ENCODE measurements at regions not wholly inside any gene's neighbourhood (a gene's known extent, or its start where the extent isn't known, plus 50 kb on each side); places are given as distances from the start of the nearest gene placed in this dataset.

DNA sequence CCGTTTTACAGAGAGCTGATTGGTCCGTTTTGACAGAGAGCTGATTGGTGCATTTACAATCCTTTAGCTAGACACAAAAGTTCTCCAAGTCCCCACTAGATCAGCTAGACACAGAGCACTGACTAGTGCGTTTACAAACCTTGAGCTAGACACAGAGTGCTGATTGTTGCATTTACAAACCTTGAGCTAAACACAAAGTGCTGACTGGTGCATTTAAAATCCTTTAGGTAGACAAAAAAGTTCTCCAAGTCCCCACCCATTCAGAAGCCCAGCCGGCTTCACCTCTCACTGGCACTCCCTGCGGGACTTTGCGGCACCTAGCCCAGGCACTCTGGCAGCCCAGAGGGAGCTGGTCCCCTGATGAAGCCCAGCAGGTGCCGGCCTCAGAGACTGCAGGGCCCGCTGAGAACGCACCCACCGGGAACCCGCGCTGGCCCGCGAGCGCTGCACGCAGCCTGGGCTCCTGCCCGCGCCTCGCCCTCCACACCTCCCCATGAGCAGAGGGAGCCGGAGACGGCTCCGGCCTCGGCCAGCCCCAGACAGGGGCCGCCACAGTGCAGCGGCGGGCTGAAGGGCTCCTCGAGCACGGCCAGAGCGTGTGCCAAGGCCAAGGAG is 508.1 kb upstream of the CHAC2 start:
- no peaks in the 10 kb centered on the region for H3K4me1 ChIP-seq
- no peak overlapping the region for H3K4me3 ChIP-seq
- whole genome bisulfite sequencing, 2 donors (ENCODE audit: low coverage in 1 of 2): 60 to 89% methylated on average over 1 to 3 of the region's 29 CpGs
- H3K27ac ChIP-seq: no peak overlapping the region
- TF ChIP-seq EP300 (IDR thresholded peaks at IDR 0.05) (no peak), POLR2A (IDR thresholded peaks at IDR 0.05) (no peak), POLR2AphosphoS5 (IDR thresholded peaks at IDR 0.05) (no peak)
- TF ChIP-seq, protein P1, sequence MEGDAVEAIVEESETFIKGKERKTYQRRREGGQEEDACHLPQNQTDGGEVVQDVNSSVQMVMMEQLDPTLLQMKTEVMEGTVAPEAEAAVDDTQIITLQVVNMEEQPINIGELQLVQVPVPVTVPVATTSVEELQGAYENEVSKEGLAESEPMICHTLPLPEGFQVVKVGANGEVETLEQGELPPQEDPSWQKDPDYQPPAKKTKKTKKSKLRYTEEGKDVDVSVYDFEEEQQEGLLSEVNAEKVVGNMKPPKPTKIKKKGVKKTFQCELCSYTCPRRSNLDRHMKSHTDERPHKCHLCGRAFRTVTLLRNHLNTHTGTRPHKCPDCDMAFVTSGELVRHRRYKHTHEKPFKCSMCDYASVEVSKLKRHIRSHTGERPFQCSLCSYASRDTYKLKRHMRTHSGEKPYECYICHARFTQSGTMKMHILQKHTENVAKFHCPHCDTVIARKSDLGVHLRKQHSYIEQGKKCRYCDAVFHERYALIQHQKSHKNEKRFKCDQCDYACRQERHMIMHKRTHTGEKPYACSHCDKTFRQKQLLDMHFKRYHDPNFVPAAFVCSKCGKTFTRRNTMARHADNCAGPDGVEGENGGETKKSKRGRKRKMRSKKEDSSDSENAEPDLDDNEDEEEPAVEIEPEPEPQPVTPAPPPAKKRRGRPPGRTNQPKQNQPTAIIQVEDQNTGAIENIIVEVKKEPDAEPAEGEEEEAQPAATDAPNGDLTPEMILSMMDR (IDR thresholded peaks at IDR 0.05): no peak
- peaks cover 0 to 4% (median 0%) of the 10 kb centered on the region in 3 donors for H3K9me3 ChIP-seq
- no peak for ATAC-seq
- no peaks in the 10 kb centered on the region for H3K27me3 ChIP-seq
- no peaks in the 10 kb centered on the region for H3K36me3 ChIP-seq

DNA sequence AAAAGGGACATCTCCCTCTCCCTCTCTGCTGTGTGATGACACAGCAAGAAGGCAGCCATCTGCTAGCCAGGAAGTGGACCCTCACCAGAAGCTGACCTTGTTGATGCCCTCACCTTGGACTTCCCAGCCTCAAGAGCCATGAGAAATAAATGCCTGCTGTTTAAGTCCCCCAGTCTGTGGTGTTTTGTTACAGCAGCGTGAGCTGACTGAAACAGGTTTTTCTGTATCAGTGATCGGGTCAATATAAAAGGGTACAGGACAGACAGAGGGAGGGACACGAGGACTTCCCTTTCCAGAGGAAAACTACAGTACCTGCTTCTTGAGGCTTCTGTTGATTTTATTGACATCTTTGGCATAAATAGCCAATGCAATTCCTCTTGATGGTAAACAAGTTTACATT is 510.3 kb upstream of the CHAC2 start:
- WGBS, 2 donors (ENCODE audit: low coverage in 1 of 2): 96 to 100% methylated on average over 3 of the region's 3 CpGs
- no peaks in the 10 kb centered on the region for H3K36me3 ChIP-seq
- no peak overlapping the region for H3K4me3 ChIP-seq
- peaks cover 0 to 4% (median 0%) of the 10 kb centered on the region in 3 donors for H3K9me3 ChIP-seq
- H3K27me3 ChIP-seq: no peaks in the 10 kb centered on the region
- no peaks in the 10 kb centered on the region for H3K4me1 ChIP-seq
- ATAC-seq: no peak
- no peak overlapping the region for H3K27ac ChIP-seq
- TF ChIP-seq, protein P1 (IDR thresholded peaks at IDR 0.05): no peak

- H3K27me3 ChIP-seq: no peaks in the 10 kb centered on the region
- 57 to 88% methylated on average over 2 of the region's 2 CpGs for WGBS, 2 donors (ENCODE audit: low coverage in 1 of 2)
- H3K27ac ChIP-seq: no peak overlapping the region
- TF ChIP-seq POLR2A (IDR thresholded peaks at IDR 0.05) (no peak), EP300 (IDR thresholded peaks at IDR 0.05) (no peak), POLR2AphosphoS5 (IDR thresholded peaks at IDR 0.05) (no peak)
- TF ChIP-seq, protein P1 (IDR thresholded peaks at IDR 0.05): no peak
- no peaks in the 10 kb centered on the region for H3K4me1 ChIP-seq
- no peaks in the 10 kb centered on the region for H3K36me3 ChIP-seq
- H3K9me3 ChIP-seq: no peaks in the 10 kb centered on the region
- H3K4me3 ChIP-seq: no peak overlapping the region
- no peak for ATAC-seq
Observed at GRCh38 chr2:53253244-53253643, 514.4 kb upstream of the CHAC2 start.

- whole genome bisulfite sequencing, 2 donors (ENCODE audit: low coverage in 1 of 2): 20 to 43% methylated on average over 1 of the region's 1 CpG
- TF ChIP-seq POLR2A (IDR thresholded peaks at IDR 0.05) (no peak), POLR2AphosphoS5 (IDR thresholded peaks at IDR 0.05) (no peak), EP300 (IDR thresholded peaks at IDR 0.05) (no peak)
- TF ChIP-seq, protein P1 (IDR thresholded peaks at IDR 0.05): no peak
- Histone ChIP-seq H3K4me1 (no peaks in the 10 kb centered on the region), H3K27me3 (no peaks in the 10 kb centered on the region), H3K9me3 (no peaks in the 10 kb centered on the region), H3K27ac (no peak overlapping the region), H3K4me3 (no peak overlapping the region), H3K36me3 (no peaks in the 10 kb centered on the region)
- no peak for ATAC-seq
Observed at GRCh38 chr2:53252115-53252514, 515.5 kb upstream of the CHAC2 start.

GRCh38 chr2:53247956-53248735 is 519.5 kb upstream of the CHAC2 start:
- 75 to 77% methylated on average over 4 of the region's 6 CpGs for WGBS, 2 donors (ENCODE audit: low coverage in 1 of 2)
- no peaks in the 10 kb centered on the region for H3K36me3 ChIP-seq
- H3K4me3 ChIP-seq: no peak overlapping the region
- no peaks in the 10 kb centered on the region for H3K27me3 ChIP-seq
- no peak for ATAC-seq
- H3K27ac ChIP-seq: no peak overlapping the region
- no peaks in the 10 kb centered on the region for H3K4me1 ChIP-seq
- TF ChIP-seq EP300 (IDR thresholded peaks at IDR 0.05) (no peak), POLR2A (IDR thresholded peaks at IDR 0.05) (no peak)
- no peaks in the 10 kb centered on the region for H3K9me3 ChIP-seq
